ENCODE measurements at regions not wholly inside any gene's neighbourhood (a gene's known extent, or its start where the extent isn't known, plus 50 kb on each side); places are given as distances from the start of the nearest gene placed in this dataset.

- H3K27me3 ChIP-seq = no peaks in the 10 kb centered on the region
- H3K4me2 ChIP-seq = no peak overlapping the region
- H3K9me3 ChIP-seq (replicated peaks in 1 of 11) = peaks cover 0 to 21% (median 5%) of the 10 kb centered on the region in 11 experiments; a peak in 6 of 22 replicates
- peaks cover 3 to 20% (median 15%) of the 10 kb centered on the region in 10 experiments; a peak in 18 of 20 replicates for H3K4me1 ChIP-seq
- no peak overlapping the region for H3K27ac ChIP-seq
- H3K4me3 ChIP-seq = no peak overlapping the region
- H3K9ac ChIP-seq = no peak overlapping the region
- TF ChIP-seq Cebpa-rat (IDR thresholded peaks at IDR 0.05) = no peak
- H3K36me3 ChIP-seq = no peaks in the 10 kb centered on the region
- H4K20me1 ChIP-seq = no peaks in the 10 kb centered on the region
Measured at GRCh38 chr9:108671794-108672193, 184.0 kb downstream of the ACTL7B start.

DNA sequence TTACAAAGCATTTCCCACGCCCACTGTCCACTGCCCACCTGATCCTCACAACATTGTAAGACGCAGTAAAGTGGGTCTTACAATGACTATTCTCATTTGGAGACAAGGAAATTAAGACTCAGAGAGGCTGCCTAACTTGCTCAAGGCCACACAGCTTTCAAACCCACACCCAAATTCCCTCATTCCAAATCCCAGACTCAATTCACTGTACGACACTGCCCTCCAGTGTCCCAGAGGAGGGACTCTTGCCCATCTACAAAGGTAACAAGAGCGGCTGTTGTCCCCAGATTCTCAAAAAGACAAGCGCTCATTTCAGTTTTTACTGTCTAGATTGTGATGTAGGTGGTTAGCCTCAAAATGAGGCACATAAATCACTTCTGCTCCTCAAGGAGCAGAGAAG, 184.6 kb downstream of the ACTL7B start:
- Histone ChIP-seq H3K9me3 (replicated peaks in 1 of 11) (peaks cover 0 to 21% (median 6%) of the 10 kb centered on the region in 11 experiments; a peak in 6 of 22 replicates), H3K9ac (no peak overlapping the region), H3K4me1 (peaks cover under 1 to 19% (median 14%) of the 10 kb centered on the region in 10 experiments; a peak in 18 of 20 replicates), H3K36me3 (no peaks in the 10 kb centered on the region), H4K20me1 (no peaks in the 10 kb centered on the region), H3K27me3 (no peaks in the 10 kb centered on the region), H3K27ac (no peak overlapping the region), H3K4me3 (no peak overlapping the region), H3K4me2 (no peak overlapping the region)
- TF ChIP-seq Cebpa-rat (IDR thresholded peaks at IDR 0.05) = no peak

DNA sequence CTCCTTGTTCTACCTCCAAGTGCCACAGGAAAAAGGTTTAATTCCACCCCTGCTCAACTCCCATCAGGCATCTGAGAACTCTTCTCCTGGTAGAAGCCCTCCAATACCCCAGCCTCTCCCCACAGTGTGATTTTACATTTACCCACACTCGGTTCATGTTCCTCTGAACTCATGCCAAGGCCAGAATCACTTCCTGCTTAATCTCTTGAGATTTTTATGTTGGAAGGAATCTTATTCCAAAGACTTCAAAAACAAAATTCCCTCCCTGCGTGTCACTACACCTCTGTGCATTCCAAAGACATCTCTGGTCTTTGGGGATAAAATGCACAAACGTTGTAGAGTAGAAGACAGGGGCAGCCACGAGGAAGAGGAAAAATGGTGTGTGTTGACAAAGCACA, 186.8 kb downstream of the ACTL7B start:
- Histone ChIP-seq H4K20me1 (no peaks in the 10 kb centered on the region), H3K4me3 (no peak overlapping the region), H3K4me1 (peaks cover 7 to 40% (median 36%) of the 10 kb centered on the region in 10 experiments; a peak in 19 of 20 replicates), H3K9me3 (replicated peaks in 1 of 11) (peaks cover 0 to 21% (median 5%) of the 10 kb centered on the region in 11 experiments; a peak in 6 of 22 replicates), H3K27ac (peak overlapping the region in 7 of 11 experiments; percentile 8 to 33 (median 24); a peak in 3 of 22 replicates), H3K4me2 (peak overlapping the region in 10 of 11 experiments; percentile 21 to 56 (median 48); a peak in 19 of 22 replicates), H3K36me3 (no peaks in the 10 kb centered on the region), H3K27me3 (no peaks in the 10 kb centered on the region), H3K9ac (no peak overlapping the region)
- TF ChIP-seq Cebpa-rat (IDR thresholded peaks at IDR 0.05) = no peak

DNA sequence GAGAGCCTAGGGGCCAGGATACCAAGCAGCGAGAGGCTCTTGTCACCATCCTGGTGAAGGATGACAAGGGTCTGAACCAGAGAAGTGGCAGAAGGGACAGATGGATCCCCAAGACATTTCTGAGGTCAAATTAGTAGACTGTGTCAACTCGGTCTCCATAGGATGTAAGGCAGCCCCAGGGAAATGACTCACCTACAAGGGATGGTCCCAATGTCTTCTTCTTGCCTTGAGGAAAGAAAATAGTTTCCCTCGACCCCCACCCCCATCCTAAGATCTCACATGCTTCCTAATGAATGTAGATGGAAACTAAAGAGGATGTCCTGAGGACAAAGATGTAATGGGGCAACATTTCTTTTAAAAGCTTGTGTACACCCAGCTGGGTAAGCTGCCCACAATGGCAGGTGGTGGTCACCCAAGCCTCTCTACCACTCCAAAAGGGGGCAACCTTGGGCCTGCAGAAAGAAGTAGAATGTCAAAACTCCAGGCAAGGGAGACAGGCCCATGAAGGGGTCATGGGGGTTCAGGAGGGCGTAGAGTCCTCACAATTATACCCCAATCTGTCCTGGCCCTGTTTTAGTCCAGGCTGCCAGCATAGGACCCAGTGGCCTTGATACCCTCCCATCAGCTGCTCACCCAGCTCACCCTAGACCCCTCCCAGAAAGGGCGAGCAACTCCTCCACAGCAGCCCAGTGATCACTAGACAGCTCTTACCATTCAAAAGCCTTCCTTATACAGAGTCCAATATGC, 187.4 kb downstream of the ACTL7B start:
- Histone ChIP-seq H3K36me3 (no peaks in the 10 kb centered on the region), H3K27ac (peak overlapping the region in 7 of 11 experiments; percentile 8 to 33 (median 24); a peak in 7 of 22 replicates), H3K27me3 (no peaks in the 10 kb centered on the region), H3K9ac (no peak overlapping the region), H3K4me3 (no peak overlapping the region), H4K20me1 (no peaks in the 10 kb centered on the region), H3K4me2 (peak overlapping the region; percentile 11 to 56 (median 47); a peak in 20 of 22 replicates), H3K4me1 (peaks cover 11 to 46% (median 42%) of the 10 kb centered on the region in 10 experiments), H3K9me3 (replicated peaks in 1 of 11) (peaks cover 0 to 21% (median 5%) of the 10 kb centered on the region in 11 experiments; a peak in 6 of 22 replicates)
- TF ChIP-seq Cebpa-rat (IDR thresholded peaks at IDR 0.05) = no peak

DNA sequence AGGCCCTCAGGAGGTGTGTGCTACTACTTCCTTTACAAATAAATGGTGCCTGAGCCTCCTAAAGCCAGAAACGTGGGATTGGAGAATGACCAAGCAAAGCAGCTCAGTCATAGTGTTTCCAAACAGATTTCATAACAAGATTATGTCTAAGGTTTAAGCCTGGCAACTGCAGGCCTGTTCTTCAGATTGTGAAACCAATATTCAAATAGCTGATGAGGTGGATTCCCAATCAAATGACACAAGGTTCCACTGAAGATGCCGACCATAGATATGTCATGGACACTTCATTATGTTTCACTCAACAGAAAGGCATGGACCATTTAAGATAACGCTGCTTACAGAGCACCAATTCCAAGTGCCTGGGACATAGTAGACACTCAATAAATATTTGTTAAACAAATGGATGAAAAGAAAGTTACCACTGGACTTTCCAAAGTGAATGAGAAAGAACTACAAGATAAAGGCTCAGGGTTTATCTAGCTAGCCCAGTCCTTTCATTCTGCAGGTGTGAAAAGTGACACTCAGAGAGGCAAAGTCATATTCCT, 189.5 kb downstream of the ACTL7B start:
- peak overlapping the region in 7 of 11 experiments; percentile 24 to 74 (median 57); a peak in 10 of 22 replicates for H3K4me2 ChIP-seq
- H3K27ac ChIP-seq = peak overlapping the region in 4 of 11 experiments; percentile 0 to 54 (median 48); a peak in 1 of 22 replicates
- H3K4me3 ChIP-seq = no peak overlapping the region
- no peaks in the 10 kb centered on the region for H4K20me1 ChIP-seq
- H3K9me3 ChIP-seq (replicated peaks in 1 of 11) = peaks cover 0 to 32% (median 16%) of the 10 kb centered on the region in 11 experiments; a peak in 18 of 22 replicates
- TF ChIP-seq Cebpa-rat (IDR thresholded peaks at IDR 0.05) = no peak
- peaks cover 21 to 62% (median 58%) of the 10 kb centered on the region in 10 experiments for H3K4me1 ChIP-seq
- H3K36me3 ChIP-seq = no peaks in the 10 kb centered on the region
- H3K9ac ChIP-seq = no peak overlapping the region
- no peaks in the 10 kb centered on the region for H3K27me3 ChIP-seq

- Histone ChIP-seq H3K4me3 (no peak overlapping the region), H3K4me2 (peak overlapping the region in 9 of 11 experiments; percentile 24 to 74 (median 57); a peak in 18 of 22 replicates), H3K27ac (peak overlapping the region in 6 of 11 experiments; percentile 0 to 57 (median 48); a peak in 9 of 22 replicates), H3K27me3 (no peaks in the 10 kb centered on the region), H3K9me3 (replicated peaks in 1 of 11) (peaks cover 6 to 38% (median 22%) of the 10 kb centered on the region in 11 experiments), H3K9ac (no peak overlapping the region), H3K4me1 (peaks cover 21 to 62% (median 58%) of the 10 kb centered on the region in 10 experiments), H4K20me1 (no peaks in the 10 kb centered on the region), H3K36me3 (peaks cover 0 to 4% (median 0%) of the 10 kb centered on the region in 11 experiments; a peak in 3 of 22 replicates)
- no peak for TF ChIP-seq Cebpa-rat (IDR thresholded peaks at IDR 0.05)
Measured at GRCh38 chr9:108665521-108666239, 190.1 kb downstream of the ACTL7B start.

DNA sequence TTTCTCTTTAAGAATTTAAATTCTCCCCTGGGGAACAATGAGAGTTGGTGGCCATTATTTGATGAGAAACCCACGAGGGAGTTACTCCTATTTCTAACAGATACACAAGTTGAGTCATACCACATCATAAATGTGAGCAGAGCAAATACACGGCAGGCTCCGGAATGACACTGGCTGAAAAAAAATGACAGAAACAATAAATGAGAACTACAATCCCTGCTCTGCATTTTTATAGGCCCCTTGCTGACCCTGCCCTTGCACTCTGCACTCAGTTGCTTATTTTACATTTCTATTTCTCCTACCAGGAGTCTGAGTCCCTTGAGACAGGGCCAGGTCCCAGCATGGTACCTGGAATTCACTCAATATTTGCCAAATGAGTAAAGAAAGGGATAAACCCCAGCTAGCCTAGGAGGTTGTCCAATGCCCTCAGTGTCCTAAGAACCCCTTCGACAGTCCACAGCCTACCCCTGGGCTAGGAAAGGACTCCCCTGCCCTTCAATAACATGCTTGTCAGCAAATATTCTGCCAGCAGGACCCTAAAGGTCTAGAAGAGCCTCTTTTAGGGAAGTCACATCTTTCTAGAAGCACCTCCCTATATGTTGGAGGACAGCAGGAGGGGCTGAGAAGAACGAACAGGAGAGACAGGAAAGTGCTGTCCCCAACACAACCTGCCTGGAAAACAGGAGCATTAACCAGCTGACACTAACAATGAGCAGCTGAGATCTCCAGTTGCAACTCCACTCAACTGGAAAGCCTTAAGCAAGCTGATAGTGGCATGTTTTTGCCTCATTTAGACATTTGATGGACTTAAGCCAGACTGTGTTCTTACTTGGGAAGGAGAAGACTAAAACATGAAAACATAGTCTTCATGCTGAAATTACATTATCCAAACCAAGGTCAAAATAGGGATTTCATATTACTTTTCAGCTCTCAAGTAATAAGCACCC, 191.2 kb downstream of the ACTL7B start:
- Histone ChIP-seq H3K4me3 (no peak overlapping the region), H3K27ac (peak overlapping the region in 6 of 11 experiments; percentile 0 to 57 (median 48); a peak in 7 of 22 replicates), H3K36me3 (peaks cover 0 to 13% (median 5%) of the 10 kb centered on the region in 11 experiments; a peak in 10 of 22 replicates), H3K27me3 (no peaks in the 10 kb centered on the region), H3K9me3 (replicated peaks in 1 of 11) (peaks cover 17 to 49% (median 33%) of the 10 kb centered on the region in 11 experiments), H3K9ac (no peak overlapping the region; a peak in 1 of 22 replicates), H3K4me2 (peak overlapping the region in 10 of 11 experiments; percentile 4 to 74 (median 54); a peak in 19 of 22 replicates), H4K20me1 (no peaks in the 10 kb centered on the region), H3K4me1 (peaks cover 21 to 62% (median 58%) of the 10 kb centered on the region in 10 experiments)
- TF ChIP-seq Cebpa-rat (IDR thresholded peaks at IDR 0.05) = no peak

Data from BLaER1 treated with 17β-estradiol and CSF1 and Interleukin-3, amounts not matched to agents 10 nM and 100 nM (cell line).